GM12892 (cell line): ENCODE measurements at regions not wholly inside any gene's neighbourhood (a gene's known extent, or its start where the extent isn't known, plus 50 kb on each side); places are given as distances from the start of the nearest gene placed in this dataset.
"Not testable (repeated sequence)": the region's sequence is repeated elsewhere in the genome, so short reads cannot be mapped to it uniquely, and the experiment has no call there.

Experiments
- DNase-seq: peaks from one replicate; pipeline ENCODE4 v3.0.0; 2011; ENCODE audit not compliant: insufficient read length
- FAIRE-seq: peaks from 2 replicates; lab custom pipeline; 2011; peaks lifted over from hg19 to GRCh38; lab: Jason Lieb, UNC
- POLR2A ChIP-seq: IDR thresholded peaks from 2 replicates; pipeline ENCODE4 v1.6.1; 2011; ENCODE audit warnings: low read depth, low read length, control low read depth
- POLR2AphosphoS5 ChIP-seq: IDR thresholded peaks from 2 replicates; pipeline ENCODE4 v1.6.1; 2011; ENCODE audit warnings: low read depth, low read length, control low read depth
- TAF1 ChIP-seq: IDR thresholded peaks from 2 replicates; pipeline ENCODE4 v1.6.1; 2011; ENCODE audit warnings: low read depth, mild to moderate bottlenecking, control low read depth, low read length, borderline replicate concordance

DNA sequence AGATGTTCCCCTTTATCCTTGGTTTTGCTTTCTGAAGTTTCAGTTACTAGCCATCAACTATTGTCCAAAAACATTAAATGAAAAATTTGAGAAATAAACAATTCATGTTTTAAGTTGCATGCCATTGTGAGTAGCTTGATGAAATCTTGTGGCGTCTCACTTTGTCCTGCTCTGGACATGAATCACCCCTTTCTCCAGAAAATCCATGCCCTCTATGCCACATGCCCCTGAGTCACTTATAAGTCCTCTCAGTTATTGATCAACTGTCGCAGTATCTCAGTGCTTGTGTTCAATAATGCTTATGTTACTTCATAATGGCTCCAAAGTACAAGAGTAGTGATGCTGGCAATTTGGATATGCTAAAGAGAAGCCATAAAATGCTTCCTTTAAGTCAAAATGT is 208.0 kb upstream of the FERD3L start:
- no peak for FAIRE-seq
- TF ChIP-seq POLR2AphosphoS5 (no peak), TAF1 (no peak), POLR2A (no peak)

DNA sequence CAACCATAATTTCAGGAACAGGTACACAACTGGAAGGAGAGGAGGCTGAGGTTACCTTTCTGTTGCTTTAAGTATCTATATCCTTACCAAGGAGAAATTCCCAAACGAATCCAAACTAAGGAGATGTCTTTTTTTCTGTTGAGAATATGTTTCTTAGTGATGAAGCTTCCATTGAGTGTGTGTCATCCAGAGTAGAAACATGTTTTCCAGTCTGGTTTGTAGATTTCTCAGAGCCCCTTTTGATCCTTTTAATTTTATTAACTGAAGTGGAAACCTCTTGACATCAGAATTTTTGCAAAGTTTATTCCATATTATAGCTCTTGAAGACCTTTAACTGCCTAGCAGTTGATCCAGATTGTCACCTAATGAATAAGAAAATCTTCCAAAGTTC is 207.1 kb upstream of the FERD3L start:
- TF ChIP-seq TAF1: no peak
- no peak for TF ChIP-seq POLR2AphosphoS5
- TF ChIP-seq POLR2A: no peak
- FAIRE-seq: no peak
- no peak for DNase-seq

More for the DNA sequence above, 208.0 kb upstream of the FERD3L start:
- DNase-seq: no peak

DNA sequence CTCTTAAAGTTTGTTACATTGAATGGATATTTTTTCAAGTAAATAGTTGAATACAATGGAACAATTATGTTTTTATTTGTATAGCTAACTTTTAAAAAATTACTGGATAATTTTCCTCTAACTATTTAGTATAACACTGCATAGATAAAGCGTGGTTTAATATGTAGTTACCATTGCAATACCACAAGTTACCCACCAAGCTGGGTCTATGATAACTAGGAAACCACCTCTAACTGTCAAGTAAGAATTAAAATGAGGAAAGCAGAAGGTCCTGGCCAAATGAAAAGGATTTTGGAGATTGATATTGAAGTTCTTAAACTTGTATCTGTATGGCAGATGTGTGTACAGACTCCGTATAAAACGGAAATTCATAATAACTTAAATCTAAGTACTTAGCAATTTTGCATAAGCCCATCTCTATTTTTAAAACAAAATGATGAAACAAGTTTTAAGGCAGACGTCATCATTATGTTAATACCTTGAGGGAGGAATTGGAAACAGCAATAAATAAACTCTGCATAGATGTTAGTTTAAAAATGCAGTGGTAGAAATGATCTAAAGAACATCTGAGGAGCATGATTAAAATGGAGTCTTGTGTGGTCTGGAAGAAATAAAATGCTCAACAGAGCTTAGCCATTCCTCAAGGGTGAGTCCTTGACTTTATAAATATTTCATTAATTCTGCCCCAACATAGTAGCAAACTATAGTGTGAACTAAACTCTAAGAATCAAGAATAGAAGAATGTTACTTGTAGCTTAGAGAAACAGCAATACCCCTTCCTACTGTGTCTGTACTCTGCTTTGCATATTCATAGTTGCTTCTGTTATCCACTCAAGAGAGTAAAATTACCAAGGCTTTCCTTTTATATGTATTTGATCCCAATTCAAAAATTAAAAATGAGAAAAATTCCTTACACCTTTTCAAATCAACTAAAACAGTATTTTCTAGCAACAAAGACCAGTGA is 206.4 kb upstream of the FERD3L start:
- DNase-seq (no peak), FAIRE-seq (no peak)
- no peak for TF ChIP-seq POLR2A

DNA sequence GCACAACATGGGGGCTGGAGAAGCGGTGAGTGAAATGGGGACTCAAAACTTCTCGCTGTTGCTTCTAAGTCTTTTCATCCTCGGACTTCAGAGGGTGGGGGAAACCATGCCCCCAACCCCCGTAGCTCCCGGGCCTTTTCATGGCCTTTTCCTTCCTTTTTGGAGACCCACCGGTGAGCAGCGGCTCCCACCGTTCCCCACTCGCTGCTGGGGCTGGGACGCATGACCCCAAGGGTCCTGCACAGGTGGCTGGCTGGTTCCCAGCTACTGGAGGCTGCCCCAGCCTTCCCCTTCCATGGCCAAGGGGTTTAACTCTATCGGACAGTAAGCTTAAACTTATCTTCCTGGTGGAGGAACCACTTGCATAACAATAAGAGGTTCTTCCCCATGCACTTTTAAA is 194.3 kb upstream of the FERD3L start:
- TF ChIP-seq POLR2AphosphoS5 (no peak), POLR2A (no peak), TAF1 (no peak)
- FAIRE-seq (no peak), DNase-seq (no peak)

DNA sequence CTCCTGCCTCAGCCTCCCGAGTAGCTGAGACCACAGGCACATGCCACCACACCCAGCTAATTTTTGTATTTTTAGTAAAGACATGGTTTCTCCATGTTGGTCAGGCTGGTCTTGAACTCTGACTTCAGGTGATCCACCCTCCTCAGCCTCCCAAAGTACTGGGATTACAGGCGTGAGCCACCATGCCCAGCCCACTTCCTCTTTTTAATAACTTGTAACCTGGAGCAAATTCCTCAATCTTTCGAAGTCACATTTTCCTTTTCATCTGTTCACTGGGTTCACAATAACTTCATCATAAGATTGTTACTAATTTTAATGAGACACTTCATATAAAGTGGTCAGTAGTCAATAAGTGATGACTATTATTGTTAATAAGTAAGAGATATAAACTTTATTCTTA is 193.3 kb upstream of the FERD3L start:
- DNase-seq, FAIRE-seq: not testable (repeated sequence)

DNA sequence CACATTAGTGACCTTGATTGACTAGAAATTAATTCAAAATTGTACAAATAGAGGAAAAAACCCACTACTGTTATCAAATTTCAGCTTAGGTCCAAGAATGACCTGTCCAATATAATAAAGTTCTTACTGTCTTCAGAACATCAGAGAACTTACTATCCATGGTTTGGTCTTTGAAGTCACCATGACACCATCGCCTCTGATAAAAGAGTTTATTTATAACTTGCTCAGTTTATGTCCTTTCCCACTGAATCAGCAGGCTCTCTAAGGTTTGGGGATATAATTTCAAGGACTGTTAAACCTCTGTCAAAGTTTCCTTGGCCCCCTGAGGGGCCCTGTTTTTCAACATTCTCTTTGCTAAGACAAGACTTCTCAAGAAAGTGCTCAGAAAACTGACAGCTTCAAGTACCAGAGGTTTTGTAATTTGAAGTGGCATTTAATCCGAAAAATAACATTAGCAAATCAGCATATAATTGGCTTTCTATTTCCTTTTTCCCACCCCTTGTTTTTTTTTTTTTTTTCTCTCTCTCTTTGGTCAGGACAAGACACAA is 191.7 kb upstream of the FERD3L start:
- no peak for FAIRE-seq
- TF ChIP-seq TAF1: no peak
- TF ChIP-seq POLR2AphosphoS5: no peak
- TF ChIP-seq POLR2A: no peak
- DNase-seq: no peak

DNA sequence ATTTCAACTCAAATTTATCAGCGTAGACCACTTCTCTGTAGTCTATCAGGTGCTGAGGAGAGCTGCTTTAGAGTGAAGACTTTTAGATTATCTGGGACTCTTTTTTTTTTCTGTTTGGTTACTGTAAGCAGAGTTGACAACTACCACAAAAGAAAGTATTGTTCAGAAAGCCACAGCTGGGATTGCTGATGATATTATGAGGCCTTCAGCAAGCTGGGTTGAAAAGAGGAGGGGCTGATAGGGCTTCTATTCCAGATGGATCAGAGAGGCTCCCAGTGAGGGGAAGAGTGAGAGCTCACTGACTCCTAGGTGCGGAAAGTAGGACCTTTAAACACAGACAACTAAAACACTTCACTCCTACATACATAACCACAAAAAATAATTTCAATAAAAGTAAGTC is 188.5 kb upstream of the FERD3L start:
- DNase-seq: no peak
- TF ChIP-seq TAF1 (no peak), POLR2AphosphoS5 (no peak), POLR2A (no peak)
- no peak for FAIRE-seq

DNA sequence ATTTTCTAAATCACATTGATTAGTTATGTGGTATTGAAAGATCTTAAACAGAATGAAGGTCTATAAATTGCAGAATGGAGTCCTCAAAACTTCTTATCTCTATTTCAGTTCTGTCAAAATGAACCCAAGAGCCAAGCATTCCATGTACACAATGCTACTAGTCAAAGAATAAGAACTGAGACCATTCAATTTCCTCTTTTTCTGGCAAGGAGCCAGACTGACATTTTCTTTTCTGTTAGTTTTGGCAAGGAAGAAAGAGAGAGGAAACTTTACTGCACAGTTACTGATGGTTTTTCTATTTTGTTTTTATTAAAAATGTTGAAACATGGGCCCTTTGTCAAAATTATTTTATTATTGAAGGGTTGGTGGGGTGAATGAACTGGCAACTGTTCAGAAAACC is 181.8 kb upstream of the FERD3L start:
- TF ChIP-seq POLR2AphosphoS5: no peak
- TF ChIP-seq TAF1: no peak
- no peak for TF ChIP-seq POLR2A
- no peak for FAIRE-seq
- no peak for DNase-seq

DNA sequence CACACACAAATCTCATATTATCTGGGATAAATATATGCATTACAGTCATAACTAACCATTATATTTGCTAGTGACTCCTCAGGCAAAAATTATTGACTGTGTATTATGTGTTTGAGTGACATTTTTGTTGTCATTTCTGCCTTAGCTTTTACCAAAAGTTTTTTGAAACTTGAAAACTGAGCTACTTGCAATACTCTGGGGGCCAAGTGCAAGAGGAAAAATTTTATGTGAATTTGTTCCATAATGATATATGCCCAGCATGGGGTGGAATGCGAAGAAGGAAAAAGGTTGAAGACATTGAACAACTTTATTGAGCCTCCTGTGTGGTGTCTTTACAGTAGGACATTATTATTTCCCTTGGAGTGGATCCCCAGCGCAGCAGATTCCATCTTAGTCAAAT is 176.8 kb upstream of the FERD3L start:
- DNase-seq: no peak
- FAIRE-seq: no peak
- TF ChIP-seq POLR2A: no peak
- TF ChIP-seq POLR2AphosphoS5: no peak
- no peak for TF ChIP-seq TAF1

DNA sequence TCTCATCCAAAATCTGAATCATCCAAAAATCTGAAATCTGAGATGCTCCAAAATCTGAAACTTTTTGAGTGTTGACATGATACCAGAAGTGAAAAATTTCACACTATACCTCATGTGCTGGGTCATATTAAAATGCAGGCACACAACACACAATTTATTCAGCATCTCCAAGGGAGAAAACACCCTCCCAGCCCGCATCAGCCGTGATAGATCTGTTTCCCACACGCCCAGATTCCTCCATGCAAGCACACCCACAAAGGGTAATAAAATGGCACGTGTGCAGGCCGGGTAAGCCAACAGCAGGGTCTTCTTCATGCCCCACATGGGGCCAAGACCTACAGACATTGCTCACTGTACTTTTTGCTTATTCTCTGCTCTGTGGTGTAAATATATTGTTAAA is 173.1 kb upstream of the FERD3L start:
- DNase-seq: no peak
- FAIRE-seq: no peak
- TF ChIP-seq TAF1 (no peak), POLR2A (no peak), POLR2AphosphoS5 (no peak)

DNA sequence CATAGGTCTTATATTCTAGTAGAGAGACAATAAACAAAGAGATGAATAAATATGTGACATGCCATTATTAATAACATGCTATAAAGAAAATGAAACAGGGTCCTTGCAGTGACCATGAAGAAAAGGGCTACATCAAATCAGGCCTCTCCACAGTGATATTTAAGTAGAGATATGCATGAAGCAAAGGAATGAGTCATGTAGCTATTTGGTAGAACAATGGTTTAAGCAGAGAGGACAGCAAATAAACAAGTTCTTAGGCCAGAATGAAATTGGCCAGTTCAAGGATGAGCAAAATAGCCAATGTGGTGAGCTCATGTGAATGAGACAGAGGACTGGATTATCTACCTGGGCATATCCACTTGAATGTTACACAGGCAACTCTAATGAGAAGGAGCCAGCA is 172.2 kb upstream of the FERD3L start:
- no peak for DNase-seq
- no peak for FAIRE-seq
- TF ChIP-seq TAF1 (no peak), POLR2AphosphoS5 (no peak), POLR2A (no peak)

DNA sequence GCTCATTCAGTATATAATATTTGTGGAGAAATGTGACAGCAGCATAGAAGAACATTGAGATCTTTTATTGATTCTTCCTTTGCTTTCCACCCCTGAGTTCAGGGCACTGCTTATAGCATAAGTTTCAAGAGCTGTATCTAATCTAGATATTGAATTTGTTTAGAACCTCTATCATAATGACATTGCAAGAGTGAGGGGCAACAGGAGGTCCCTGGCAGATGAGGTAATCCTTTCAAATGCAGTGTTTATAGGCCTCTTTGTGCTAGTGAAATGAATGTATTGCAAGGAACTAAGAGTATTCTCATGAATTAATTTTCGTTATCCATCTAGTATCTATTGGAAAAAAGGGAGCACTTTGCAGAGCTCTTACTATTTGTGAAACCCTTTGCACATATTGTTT is 167.2 kb upstream of the FERD3L start:
- no peak for TF ChIP-seq POLR2AphosphoS5
- DNase-seq (no peak), FAIRE-seq (no peak)

DNA sequence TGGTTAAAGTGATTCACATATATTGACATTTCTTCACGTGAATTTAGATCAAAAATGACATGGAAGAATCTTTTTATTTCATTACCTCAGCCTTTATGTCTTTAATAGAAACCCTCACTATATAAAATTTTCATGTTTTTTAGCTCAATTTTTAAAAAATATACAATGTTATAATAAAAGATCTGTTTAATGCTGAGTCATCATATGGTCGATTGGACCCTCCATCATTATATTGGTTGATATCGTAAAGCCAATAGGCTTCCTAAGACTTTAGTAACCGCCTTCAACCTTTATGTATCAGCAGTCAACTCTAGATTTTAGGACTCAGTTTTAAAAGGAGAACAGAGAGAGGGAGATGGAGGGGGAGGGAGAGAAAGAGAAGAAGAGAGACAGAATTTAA is 162.3 kb upstream of the FERD3L start:
- FAIRE-seq: no peak
- no peak for DNase-seq
- TF ChIP-seq TAF1: no peak
- no peak for TF ChIP-seq POLR2A
- no peak for TF ChIP-seq POLR2AphosphoS5

DNA sequence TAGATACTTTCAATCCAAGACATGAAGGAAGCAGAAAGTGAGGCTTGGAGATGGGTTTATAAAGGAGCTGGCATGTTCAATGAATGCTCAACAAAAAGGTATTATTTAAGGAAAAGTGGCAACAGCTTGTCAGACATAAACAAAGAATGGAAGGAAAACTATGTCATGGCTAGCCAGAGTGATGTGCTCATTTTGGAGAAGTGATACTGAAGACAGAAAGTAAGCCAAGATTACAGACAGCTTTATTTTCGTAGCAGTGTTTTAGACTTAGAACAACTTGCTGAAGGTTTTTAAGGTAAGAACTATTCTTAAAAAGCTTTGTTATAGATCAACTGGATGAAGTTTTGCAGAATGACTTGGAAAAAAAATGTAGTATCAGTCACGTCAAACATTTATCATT is 160.5 kb upstream of the FERD3L start:
- no peak for DNase-seq
- TF ChIP-seq POLR2AphosphoS5 (no peak), POLR2A (no peak), TAF1 (no peak)
- FAIRE-seq: no peak
